GM12872 (cell line): ENCODE measurements at regions not wholly inside any gene's neighbourhood (a gene's known extent, or its start where the extent isn't known, plus 50 kb on each side); places are given as distances from the start of the nearest gene placed in this dataset.

Source experiments
- CTCF ChIP-seq: IDR thresholded peaks from 3 replicates; pipeline ENCODE4 v1.5.1; 2011; ENCODE audit warnings: low read depth, mild to moderate bottlenecking, low read length, moderate library complexity; ENCODE audit not compliant: insufficient read depth

GRCh38 chr20:6467562-6467961 lies 299.9 kb upstream of the BMP2 start:
- no peak for TF ChIP-seq CTCF

- TF ChIP-seq CTCF, result no peak
Measured at GRCh38 chr20:6466075-6466810, 301.2 kb upstream of the BMP2 start.

- TF ChIP-seq CTCF, result no peak
Measured at GRCh38 chr20:6450841-6451240, 316.6 kb upstream of the BMP2 start.

- TF ChIP-seq CTCF, result no peak
Measured at GRCh38 chr20:6440443-6440799, 317.6 kb upstream of the FERMT1 start.

GRCh38 chr20:6439737-6440442 lies 317.1 kb upstream of the FERMT1 start:
- TF ChIP-seq CTCF, result no peak

- TF ChIP-seq CTCF, result no peak
Measured at GRCh38 chr20:6434131-6434530, 311.3 kb upstream of the FERMT1 start.

GRCh38 chr20:6430381-6430780 lies 307.6 kb upstream of the FERMT1 start:
- TF ChIP-seq CTCF, result no peak
